ENCODE measurements at regions not wholly inside any gene's neighbourhood (a gene's known extent, or its start where the extent isn't known, plus 50 kb on each side); places are given as distances from the start of the nearest gene placed in this dataset.

GRCh38 chr12:115632308-115632707 lies 645.2 kb downstream of the MED13L start:
- no peak for DNase-seq

- DNase-seq, result no peak
Observed at GRCh38 chr12:115630136-115630535, 647.4 kb downstream of the MED13L start.

- no peak for DNase-seq
Observed at GRCh38 chr12:115626210-115626609, 651.3 kb downstream of the MED13L start.

- no peak for DNase-seq
Observed at GRCh38 chr12:115623764-115624334, 653.6 kb downstream of the MED13L start.

- DNase-seq, result no peak
Observed at GRCh38 chr12:115623275-115623674, 654.2 kb downstream of the MED13L start.

GRCh38 chr12:115620816-115621215 lies 656.7 kb downstream of the MED13L start:
- no peak for DNase-seq

GRCh38 chr12:115619889-115620288 lies 657.6 kb downstream of the MED13L start:
- DNase-seq, result no peak

- no peak for DNase-seq
Observed at GRCh38 chr12:115619061-115619460, 658.4 kb downstream of the MED13L start.

GRCh38 chr12:115618105-115618504 lies 659.4 kb downstream of the MED13L start:
- DNase-seq, result no peak

- DNase-seq, result no peak
Observed at GRCh38 chr12:115617391-115617790, 660.1 kb downstream of the MED13L start.

- DNase-seq, result no peak
Observed at GRCh38 chr12:115611477-115611876, 666.0 kb downstream of the MED13L start.

GRCh38 chr12:115609347-115609746 lies 668.1 kb downstream of the MED13L start:
- DNase-seq, result no peak

- no peak for DNase-seq
Observed at GRCh38 chr12:115606040-115606439, 671.5 kb downstream of the MED13L start.

GRCh38 chr12:115598871-115599811 lies 678.4 kb downstream of the MED13L start:
- DNase-seq, result no peak

- no peak for DNase-seq
Observed at GRCh38 chr12:115597157-115597712, 680.3 kb downstream of the MED13L start.

GRCh38 chr12:115588131-115588530 lies 689.4 kb downstream of the MED13L start:
- no peak for DNase-seq

- no peak for DNase-seq
Observed at GRCh38 chr12:115584156-115584555, 693.3 kb downstream of the MED13L start.

- no peak for DNase-seq
Observed at GRCh38 chr12:115583591-115583990, 693.9 kb downstream of the MED13L start.

GRCh38 chr12:115577401-115577800 lies 700.1 kb downstream of the MED13L start:
- DNase-seq, result no peak

GRCh38 chr12:115574826-115575225 lies 702.7 kb downstream of the MED13L start:
- no peak for DNase-seq

GRCh38 chr12:115572440-115572839 lies 705.1 kb downstream of the MED13L start:
- no peak for DNase-seq

GRCh38 chr12:115571446-115571845 lies 706.0 kb downstream of the MED13L start:
- DNase-seq, result no peak

GRCh38 chr12:115571027-115571426 lies 706.5 kb downstream of the MED13L start:
- no peak for DNase-seq
